Endodermal cell (in vitro differentiated cells): ENCODE measurements at regions not wholly inside any gene's neighbourhood (a gene's known extent, or its start where the extent isn't known, plus 50 kb on each side); places are given as distances from the start of the nearest gene placed in this dataset.

ENCODE experiments used
- DNase-seq: peaks from one replicate; pipeline ENCODE4 v3.0.0-alpha.2; 2017
- H3K27ac ChIP-seq: 2 replicates; pipeline ENCODE4 v1.5.1; 2013; ENCODE audit warnings: mild to moderate bottlenecking, low read depth, low read length, moderate library complexity
- H3K27me3 ChIP-seq: 2 replicates; pipeline ENCODE4 v1.6.1; 2013; ENCODE audit warnings: mild to moderate bottlenecking, low read length, moderate library complexity; ENCODE audit not compliant: insufficient read depth, control insufficient read depth, poor library complexity, severe bottlenecking
- H3K36me3 ChIP-seq: 2 replicates; pipeline ENCODE4 v1.7.0; 2013; ENCODE audit warnings: mild to moderate bottlenecking, low read length, moderate library complexity; ENCODE audit not compliant: control insufficient read depth, insufficient read depth
- H3K4me1 ChIP-seq: one replicate; pipeline ENCODE4 v1.7.0; 2013; ENCODE audit warnings: low read length; ENCODE audit not compliant: control insufficient read depth, insufficient read depth
- H3K4me3 ChIP-seq: 2 replicates; pipeline ENCODE4 v1.5.1; 2013; ENCODE audit warnings: mild to moderate bottlenecking, low read length, moderate library complexity
- H3K9ac ChIP-seq: 2 replicates; pipeline ENCODE4 v1.6.1; 2013; ENCODE audit warnings: mild to moderate bottlenecking, low read length, moderate library complexity; ENCODE audit not compliant: poor library complexity, severe bottlenecking; ENCODE audit errors: extremely low read depth
- H3K9me3 ChIP-seq: 2 replicates; pipeline ENCODE4 v1.6.1; 2013; ENCODE audit warnings: mild to moderate bottlenecking, low read length, moderate library complexity; ENCODE audit not compliant: control insufficient read depth
- H3K27ac Mint-ChIP-seq: 2 replicates; pipeline ENCODE4 v1.8.0; 2020; ENCODE audit warnings: mixed read lengths
- H3K27me3 Mint-ChIP-seq: 2 replicates; pipeline ENCODE4 v1.8.0; 2021; ENCODE audit warnings: mild to moderate bottlenecking, mixed read lengths; ENCODE audit not compliant: insufficient read depth
- H3K36me3 Mint-ChIP-seq: 2 replicates; pipeline ENCODE4 v1.8.0; 2020; ENCODE audit warnings: low read depth, mixed read lengths
- H3K4me1 Mint-ChIP-seq: 2 replicates; pipeline ENCODE4 v1.8.0; 2020; ENCODE audit warnings: mixed read lengths
- H3K4me3 Mint-ChIP-seq: 2 replicates; pipeline ENCODE4 v1.8.0; 2020; ENCODE audit warnings: mild to moderate bottlenecking, moderate library complexity, mixed read lengths
- H3K9me3 Mint-ChIP-seq: 2 replicates; pipeline ENCODE4 v1.8.0; 2020; ENCODE audit warnings: mild to moderate bottlenecking, mixed read lengths
- WGBS, 2 experiments: methylation state at CpG; one replicate each; pipeline versions ENCODE4 v1.1.5 to v1.1.7; 2013; ENCODE audit warnings: missing lambda C conversion rate in 2 of 2, mixed read lengths in 1 of 2; ENCODE audit not compliant: insufficient coverage in 1 of 2, insufficient read length in 1 of 2; 5-methylcytosine and 5-hydroxymethylcytosine counted together
- TF ChIP-seq, protein P1 (sequence below): fragments of 200-600 bp; sonication (generic); conservative IDR thresholded peaks from 2 replicates; pipeline ENCODE4 v1.5.0; 2021; ENCODE audit warnings: antibody characterized with exemption, mild to moderate bottlenecking

DNA sequence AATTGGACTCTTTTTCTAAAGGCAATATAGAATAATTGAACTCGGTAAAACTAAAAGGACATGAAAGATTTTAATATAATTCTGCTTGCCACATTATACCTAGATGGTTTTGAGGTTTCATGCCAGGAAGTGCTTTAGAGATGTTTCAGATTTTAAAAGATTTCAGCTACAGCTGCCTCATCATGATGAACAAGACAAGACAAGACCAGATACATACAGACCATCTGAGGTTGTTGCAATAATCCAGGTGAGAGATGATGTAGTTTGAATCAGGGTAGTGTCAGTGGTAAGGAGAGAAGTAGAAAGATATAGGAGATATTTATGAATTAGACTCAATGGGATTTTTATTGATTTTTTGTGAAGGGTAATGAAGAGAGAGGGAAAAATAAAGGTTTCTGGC, 374.3 kb upstream of the HSF2 start:
- TF ChIP-seq, protein P1, sequence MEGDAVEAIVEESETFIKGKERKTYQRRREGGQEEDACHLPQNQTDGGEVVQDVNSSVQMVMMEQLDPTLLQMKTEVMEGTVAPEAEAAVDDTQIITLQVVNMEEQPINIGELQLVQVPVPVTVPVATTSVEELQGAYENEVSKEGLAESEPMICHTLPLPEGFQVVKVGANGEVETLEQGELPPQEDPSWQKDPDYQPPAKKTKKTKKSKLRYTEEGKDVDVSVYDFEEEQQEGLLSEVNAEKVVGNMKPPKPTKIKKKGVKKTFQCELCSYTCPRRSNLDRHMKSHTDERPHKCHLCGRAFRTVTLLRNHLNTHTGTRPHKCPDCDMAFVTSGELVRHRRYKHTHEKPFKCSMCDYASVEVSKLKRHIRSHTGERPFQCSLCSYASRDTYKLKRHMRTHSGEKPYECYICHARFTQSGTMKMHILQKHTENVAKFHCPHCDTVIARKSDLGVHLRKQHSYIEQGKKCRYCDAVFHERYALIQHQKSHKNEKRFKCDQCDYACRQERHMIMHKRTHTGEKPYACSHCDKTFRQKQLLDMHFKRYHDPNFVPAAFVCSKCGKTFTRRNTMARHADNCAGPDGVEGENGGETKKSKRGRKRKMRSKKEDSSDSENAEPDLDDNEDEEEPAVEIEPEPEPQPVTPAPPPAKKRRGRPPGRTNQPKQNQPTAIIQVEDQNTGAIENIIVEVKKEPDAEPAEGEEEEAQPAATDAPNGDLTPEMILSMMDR = no peak
- Mint-ChIP-seq H3K4me1 (peaks cover 18% of the 10 kb centered on the region), H3K36me3 (no peaks in the 10 kb centered on the region), H3K4me3 (no peak overlapping the region), H3K9me3 (no peaks in the 10 kb centered on the region), H3K27me3 (no peaks in the 10 kb centered on the region), H3K27ac (no peak overlapping the region)
- Histone ChIP-seq H3K4me1 (no peaks in the 10 kb centered on the region), H3K9me3 (no peaks in the 10 kb centered on the region), H3K4me3 (no peak overlapping the region), H3K27ac (no peak overlapping the region), H3K36me3 (no peaks in the 10 kb centered on the region), H3K9ac (no peak overlapping the region), H3K27me3 (no peaks in the 10 kb centered on the region)
- DNase-seq = no peak
- 100% methylated on average over 1 of the region's 1 CpG for WGBS, 2 experiments

DNA sequence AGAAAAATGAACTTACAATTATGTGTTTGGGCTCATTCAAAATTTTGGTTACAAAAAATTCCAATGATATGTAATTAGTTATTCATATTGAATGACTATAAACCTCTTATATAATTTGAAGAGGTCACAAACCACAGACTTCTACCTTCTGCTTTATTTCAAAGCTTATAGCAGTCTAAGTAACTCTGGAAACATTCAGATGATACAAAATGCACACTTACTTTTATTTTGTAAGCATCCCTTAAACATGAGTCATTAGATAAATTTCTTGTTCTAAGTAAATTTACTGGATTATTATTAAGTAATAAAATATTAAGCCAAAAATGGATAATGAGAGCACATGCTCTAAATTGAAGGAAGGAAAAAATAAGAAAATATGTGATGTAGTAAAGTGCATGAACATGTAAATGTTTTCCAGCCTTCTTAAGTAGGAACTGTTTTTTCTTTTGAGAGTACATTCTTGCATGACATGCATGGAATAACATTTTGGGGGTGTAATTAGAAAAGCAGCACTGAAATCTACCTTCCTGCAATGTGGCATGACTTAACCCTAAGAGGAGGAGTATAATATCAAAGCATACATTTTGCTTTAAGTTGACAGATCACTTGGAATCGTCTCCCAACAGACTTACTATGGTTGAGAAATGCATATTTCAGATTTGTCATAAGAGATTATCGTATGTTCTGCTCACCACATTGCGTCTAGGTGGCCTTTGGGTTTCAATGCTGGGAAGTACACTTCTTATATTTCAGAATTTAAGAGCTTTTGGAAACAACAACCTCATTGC, 372.7 kb upstream of the HSF2 start:
- Mint-ChIP-seq H3K4me1 (peaks cover 10% of the 10 kb centered on the region), H3K27me3 (no peaks in the 10 kb centered on the region), H3K9me3 (peaks cover 4% of the 10 kb centered on the region), H3K4me3 (no peak overlapping the region), H3K36me3 (no peaks in the 10 kb centered on the region), H3K27ac (no peak overlapping the region)
- Histone ChIP-seq H3K27me3 (no peaks in the 10 kb centered on the region), H3K9me3 (peaks cover 6% of the 10 kb centered on the region), H3K4me3 (no peak overlapping the region), H3K4me1 (no peaks in the 10 kb centered on the region), H3K27ac (no peak overlapping the region), H3K36me3 (no peaks in the 10 kb centered on the region), H3K9ac (no peak overlapping the region)
- no peak for DNase-seq
- 100% methylated on average over 2 to 3 of the region's 3 CpGs for WGBS, 2 experiments
- TF ChIP-seq, protein P1 = no peak

DNA sequence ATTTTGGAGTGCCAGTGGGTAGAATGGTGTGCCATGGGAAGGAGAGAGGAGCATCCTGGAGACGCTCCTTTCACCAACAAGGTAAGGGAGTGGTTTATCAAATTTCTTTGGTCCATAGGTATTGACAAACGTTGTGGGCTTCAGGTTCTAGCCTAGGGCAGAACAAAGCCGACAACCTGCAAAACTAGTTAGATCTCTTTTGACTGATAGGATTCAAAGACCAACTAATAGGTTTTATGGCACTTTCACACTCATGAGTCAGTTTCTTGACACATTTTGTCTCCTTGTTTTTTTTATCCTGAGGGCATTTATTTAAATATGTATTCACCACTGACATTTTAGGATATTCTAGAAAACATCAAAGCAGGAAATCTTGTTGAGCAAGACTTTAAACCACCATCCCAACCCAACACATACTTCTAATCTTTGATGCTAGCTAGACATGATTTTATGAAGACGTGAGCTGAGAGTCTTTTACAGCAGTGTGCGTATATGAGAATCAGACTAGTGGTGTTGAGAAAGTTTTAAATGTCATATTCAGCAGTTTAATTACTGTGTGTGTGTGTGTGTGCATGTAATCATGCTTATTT, 370.4 kb upstream of the HSF2 start:
- no peak for DNase-seq
- Histone ChIP-seq H3K27ac (no peak overlapping the region), H3K9me3 (peaks cover 6% of the 10 kb centered on the region), H3K36me3 (no peaks in the 10 kb centered on the region), H3K4me1 (no peaks in the 10 kb centered on the region), H3K27me3 (no peaks in the 10 kb centered on the region), H3K9ac (no peak overlapping the region), H3K4me3 (no peak overlapping the region)
- Mint-ChIP-seq H3K27ac (no peak overlapping the region), H3K27me3 (no peaks in the 10 kb centered on the region), H3K9me3 (peaks cover 4% of the 10 kb centered on the region), H3K4me1 (peaks cover 19% of the 10 kb centered on the region), H3K36me3 (no peaks in the 10 kb centered on the region), H3K4me3 (no peak overlapping the region)
- WGBS, 2 experiments = 74 to 89% methylated on average over 3 to 5 of the region's 5 CpGs
- TF ChIP-seq, protein P1 = no peak
